Liver (tissue), 8 donors: ENCODE measurements at regions not wholly inside any gene's neighbourhood (a gene's known extent, or its start where the extent isn't known, plus 50 kb on each side); places are given as distances from the start of the nearest gene placed in this dataset.
A peak's percentile ranks its signal among the peaks of the same experiment; 100 is the strongest.

Experiments used
- DNase-seq: peaks from one replicate; pipeline ENCODE4 v3.0.0-alpha.2; 2017; ENCODE audit warnings: low spot score
- H3K27ac ChIP-seq, 2 donors: one replicate each; pipeline ENCODE4 v1.7.0; 2013; ENCODE audit warnings: inconsistent platforms in 2 of 2, low read length in 2 of 2, control low read depth in 1 of 2, low read depth in 1 of 2, mild to moderate bottlenecking in 1 of 2
- H3K27me3 ChIP-seq, 4 donors: one replicate each; pipeline versions ENCODE4 v1.6.1 to v1.7.0; 2013; ENCODE audit warnings: low read length in 3 of 4, inconsistent platforms in 1 of 4, mild to moderate bottlenecking in 1 of 4, moderate library complexity in 1 of 4; ENCODE audit not compliant: control insufficient read depth in 4 of 4, insufficient read depth in 4 of 4
- H3K36me3 ChIP-seq, 4 donors: one replicate each; pipeline versions ENCODE4 v1.6.1 to v1.7.0; 2013; ENCODE audit warnings: low read length in 3 of 4, mild to moderate bottlenecking in 3 of 4, low read depth in 1 of 4, moderate library complexity in 1 of 4; ENCODE audit not compliant: control insufficient read depth in 4 of 4, insufficient read depth in 3 of 4
- H3K4me1 ChIP-seq, 4 donors: one replicate each; pipeline versions ENCODE4 v1.6.1 to v1.7.0; 2013; ENCODE audit warnings: low read length in 3 of 4, mild to moderate bottlenecking in 3 of 4, moderate library complexity in 1 of 4; ENCODE audit not compliant: control insufficient read depth in 4 of 4, insufficient read depth in 4 of 4
- H3K4me3 ChIP-seq, 3 donors: one replicate each; pipeline versions ENCODE4 v1.6.1 to v1.7.0; 2013; ENCODE audit warnings: low read length in 3 of 3, control low read depth in 1 of 3, low read depth in 1 of 3, mild to moderate bottlenecking in 1 of 3
- H3K9ac ChIP-seq, 2 donors: one replicate each; pipeline ENCODE4 v1.7.0; 2013; ENCODE audit warnings: low read length in 2 of 2, mild to moderate bottlenecking in 2 of 2, moderate library complexity in 2 of 2, control low read depth in 1 of 2, low read depth in 1 of 2
- H3K9me3 ChIP-seq, 4 donors: one replicate each; pipeline versions ENCODE4 v1.6.1 to v1.7.0; 2013; ENCODE audit warnings: low read length in 3 of 4; ENCODE audit not compliant: control insufficient read depth in 4 of 4
- EGR1 ChIP-seq, 2 donors: IDR thresholded peaks; 2 replicates each; pipeline ENCODE4 v1.6.1; 2016 to 2018; ENCODE audit warnings: antibody characterized with exemption in 2 of 2, low read depth in 2 of 2
- FOXA1 ChIP-seq: IDR thresholded peaks from 2 replicates; pipeline ENCODE4 v1.6.1; 2016; ENCODE audit warnings: antibody characterized with exemption
- FOXA2 ChIP-seq: IDR thresholded peaks from 2 replicates; pipeline ENCODE4 v1.6.1; 2016; ENCODE audit warnings: antibody characterized with exemption
- GABPA ChIP-seq, 2 donors: IDR thresholded peaks in 1 of 2; conservative IDR thresholded peaks in 1 of 2; 2 replicates each; pipeline ENCODE4 v1.6.1; 2016; ENCODE audit warnings: antibody characterized with exemption in 2 of 2, mild to moderate bottlenecking in 1 of 2, moderate library complexity in 1 of 2
- HNF4A ChIP-seq, 2 donors: conservative IDR thresholded peaks; 2 replicates each; pipeline ENCODE4 v1.6.1; 2016; ENCODE audit warnings: antibody characterized with exemption in 2 of 2, mild to moderate bottlenecking in 2 of 2
- HNF4G ChIP-seq: IDR thresholded peaks from 2 replicates; pipeline ENCODE4 v1.6.1; 2016; ENCODE audit warnings: antibody characterized with exemption
- JUND ChIP-seq, 2 donors: IDR thresholded peaks; 2 replicates each; pipeline ENCODE4 v1.6.1; 2016; ENCODE audit warnings: antibody characterized with exemption in 2 of 2
- MAX ChIP-seq: IDR thresholded peaks from 2 replicates; pipeline ENCODE4 v1.6.1; 2016; ENCODE audit warnings: antibody characterized with exemption
- NR2F2 ChIP-seq: IDR thresholded peaks from 2 replicates; pipeline ENCODE4 v1.6.1; 2016; ENCODE audit warnings: antibody characterized with exemption
- RAD21 ChIP-seq, 2 donors: IDR thresholded peaks; 2 replicates each; pipeline ENCODE4 v1.6.1; 2016; ENCODE audit warnings: antibody characterized with exemption in 2 of 2, mild to moderate bottlenecking in 2 of 2
- REST ChIP-seq: IDR thresholded peaks from 2 replicates; pipeline ENCODE4 v1.6.1; 2016; ENCODE audit warnings: antibody characterized with exemption, mild to moderate bottlenecking
- RXRA ChIP-seq, 2 donors: IDR thresholded peaks; 2 replicates each; pipeline ENCODE4 v1.6.1; 2017 to 2018; ENCODE audit warnings: antibody characterized with exemption in 2 of 2, mild to moderate bottlenecking in 1 of 2
- SP1 ChIP-seq: IDR thresholded peaks from 2 replicates; pipeline ENCODE4 v1.6.1; 2018; ENCODE audit warnings: antibody characterized with exemption, mild to moderate bottlenecking
- TAF1 ChIP-seq: conservative IDR thresholded peaks from 2 replicates; pipeline ENCODE4 v1.6.1; 2016; ENCODE audit warnings: antibody characterized with exemption, mild to moderate bottlenecking
- YY1 ChIP-seq: IDR thresholded peaks from 2 replicates; pipeline ENCODE4 v1.6.1; 2016; ENCODE audit warnings: antibody characterized with exemption, mild to moderate bottlenecking
- ZBTB33 ChIP-seq: IDR thresholded peaks from 2 replicates; pipeline ENCODE4 v1.6.1; 2016; ENCODE audit warnings: antibody characterized with exemption
- WGBS: extraction: QIAGEN DNeasy Blood & Tissue Kit; methylation state at CpG from one replicate; pipeline ENCODE4 v1.1.7; 2013; 5-methylcytosine and 5-hydroxymethylcytosine counted together
- TF ChIP-seq, protein P1 (sequence below): IDR thresholded peaks from 2 replicates; pipeline ENCODE4 v1.6.1; 2016; ENCODE audit warnings: antibody characterized with exemption
- TF ChIP-seq, protein P2 (sequence below): fragments of 150-350 bp; IDR thresholded peaks from 2 replicates; pipeline ENCODE4 v1.5.1; 2017; ENCODE audit warnings: improper control_type of control experiment, low read depth, low read length; ENCODE audit not compliant: missing input control
- donor health status: healthy.
- donor health status: healthy.
- donor health status: healthy.
- donor health status: healthy.
- donor health status: healthy.

- H3K9me3 ChIP-seq, result no peaks in the 10 kb centered on the region
- peak overlapping the region; percentile 77 to 85 for H3K27ac ChIP-seq
- 26% methylated on average over 5 of the region's 5 CpGs for WGBS
- DNase-seq, result no peak
- no peaks in the 10 kb centered on the region for H3K27me3 ChIP-seq
- H3K4me1 ChIP-seq, result peaks cover 11 to 42% (median 26%) of the 10 kb centered on the region in 4 donors
- TF ChIP-seq GABPA (IDR thresholded peaks at IDR 0.05 in 1 of 2, conservative IDR thresholded peaks at IDR 0.05 in 1 of 2), result no peak
- TF ChIP-seq YY1, result peak; percentile 92
- peak; percentile 39 to 56 for TF ChIP-seq RAD21 (IDR thresholded peaks at IDR 0.05)
- TF ChIP-seq REST, result peak; percentile 76
- TF ChIP-seq, protein P1, sequence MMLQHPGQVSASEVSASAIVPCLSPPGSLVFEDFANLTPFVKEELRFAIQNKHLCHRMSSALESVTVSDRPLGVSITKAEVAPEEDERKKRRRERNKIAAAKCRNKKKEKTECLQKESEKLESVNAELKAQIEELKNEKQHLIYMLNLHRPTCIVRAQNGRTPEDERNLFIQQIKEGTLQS, result no peak
- peak; percentile 81 for TF ChIP-seq ZBTB33
- TF ChIP-seq, protein P2, sequence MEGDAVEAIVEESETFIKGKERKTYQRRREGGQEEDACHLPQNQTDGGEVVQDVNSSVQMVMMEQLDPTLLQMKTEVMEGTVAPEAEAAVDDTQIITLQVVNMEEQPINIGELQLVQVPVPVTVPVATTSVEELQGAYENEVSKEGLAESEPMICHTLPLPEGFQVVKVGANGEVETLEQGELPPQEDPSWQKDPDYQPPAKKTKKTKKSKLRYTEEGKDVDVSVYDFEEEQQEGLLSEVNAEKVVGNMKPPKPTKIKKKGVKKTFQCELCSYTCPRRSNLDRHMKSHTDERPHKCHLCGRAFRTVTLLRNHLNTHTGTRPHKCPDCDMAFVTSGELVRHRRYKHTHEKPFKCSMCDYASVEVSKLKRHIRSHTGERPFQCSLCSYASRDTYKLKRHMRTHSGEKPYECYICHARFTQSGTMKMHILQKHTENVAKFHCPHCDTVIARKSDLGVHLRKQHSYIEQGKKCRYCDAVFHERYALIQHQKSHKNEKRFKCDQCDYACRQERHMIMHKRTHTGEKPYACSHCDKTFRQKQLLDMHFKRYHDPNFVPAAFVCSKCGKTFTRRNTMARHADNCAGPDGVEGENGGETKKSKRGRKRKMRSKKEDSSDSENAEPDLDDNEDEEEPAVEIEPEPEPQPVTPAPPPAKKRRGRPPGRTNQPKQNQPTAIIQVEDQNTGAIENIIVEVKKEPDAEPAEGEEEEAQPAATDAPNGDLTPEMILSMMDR, result no peak
- peak in 1 of 2 donors; percentile 57 for TF ChIP-seq EGR1 (IDR thresholded peaks at IDR 0.05; ENCODE audit: low read depth in 2 of 2)
- peak; percentile 76 to 78 for TF ChIP-seq HNF4A (conservative IDR thresholded peaks at IDR 0.05)
- peak; percentile 96 to 99 for TF ChIP-seq RXRA (IDR thresholded peaks at IDR 0.05)
- no peak for TF ChIP-seq NR2F2
- peak; percentile 69 for TF ChIP-seq MAX
- TF ChIP-seq HNF4G, result peak; percentile 40
- no peak for TF ChIP-seq FOXA1
- TF ChIP-seq FOXA2, result no peak
- peak; percentile 79 for TF ChIP-seq SP1
- peak; percentile 66 to 79 for TF ChIP-seq JUND (IDR thresholded peaks at IDR 0.05)
- no peak for TF ChIP-seq TAF1
- peak overlapping the region in 1 of 2 donors; percentile 61 for H3K9ac ChIP-seq
- no peaks in the 10 kb centered on the region for H3K36me3 ChIP-seq
- H3K4me3 ChIP-seq, result no peak overlapping the region
These were observed 58.3 kb upstream of the NFE2L2 start for GRCh38 chr2:177322801-177323261.
